ENCODE measurements at regions not wholly inside any gene's neighbourhood (a gene's known extent, or its start where the extent isn't known, plus 50 kb on each side); places are given as distances from the start of the nearest gene placed in this dataset.
"Not testable (repeated sequence)": the region's sequence is repeated elsewhere in the genome, so short reads cannot be mapped to it uniquely, and the experiment has no call there.

GRCh38 chr6:100296810-100297544 lies 167.7 kb downstream of the SIM1 start:
- ATAC-seq (no peak), DNase-seq (no peak)
- Histone ChIP-seq H3K9me3 (no peaks in the 10 kb centered on the region), H3K4me3 (no peak overlapping the region), H3K27ac (no peak overlapping the region), H3K4me1 (no peaks in the 10 kb centered on the region), H3K36me3 (no peaks in the 10 kb centered on the region), H3K27me3 (ENCODE audit: low read depth) (no peaks in the 10 kb centered on the region)
- intact Hi-C loops (cut with DNase I) = no loop called here
- no peak for TF ChIP-seq CTCF (IDR thresholded peaks at IDR 0.05)

- intact Hi-C loops (cut with DNase I); H3K36me3 ChIP-seq; DNase-seq; H3K27ac ChIP-seq; H3K4me3 ChIP-seq; H3K27me3 ChIP-seq (ENCODE audit: low read depth); H3K4me1 ChIP-seq; H3K9me3 ChIP-seq; ATAC-seq: not testable (repeated sequence)
Observed at GRCh38 chr6:100295172-100295571, 169.5 kb downstream of the SIM1 start.

- Histone ChIP-seq H3K27me3 (ENCODE audit: low read depth) (no peaks in the 10 kb centered on the region), H3K4me1 (no peaks in the 10 kb centered on the region), H3K27ac (no peak overlapping the region), H3K9me3 (no peaks in the 10 kb centered on the region), H3K4me3 (no peak overlapping the region), H3K36me3 (no peaks in the 10 kb centered on the region)
- no peak for ATAC-seq
- intact Hi-C loops (cut with DNase I) = no loop called here
- DNase-seq = no peak
- no peak for TF ChIP-seq CTCF (IDR thresholded peaks at IDR 0.05)
Observed at GRCh38 chr6:100289285-100289684, 175.4 kb downstream of the SIM1 start.

- intact Hi-C loops (cut with DNase I) = no loop called here
Observed at GRCh38 chr6:100288311-100288710, 176.4 kb downstream of the SIM1 start.

GRCh38 chr6:100283285-100283684 lies 181.4 kb downstream of the SIM1 start:
- H3K9me3 ChIP-seq = no peaks in the 10 kb centered on the region
- H3K27me3 ChIP-seq (ENCODE audit: low read depth) = no peaks in the 10 kb centered on the region
- H3K36me3 ChIP-seq = no peaks in the 10 kb centered on the region
- intact Hi-C loops (cut with DNase I) = no loop called here
- DNase-seq (no peak), ATAC-seq (peak in 1 of 2 donors; percentile 49)
- H3K27ac ChIP-seq = no peak overlapping the region
- TF ChIP-seq CTCF (IDR thresholded peaks at IDR 0.05) = no peak
- H3K4me3 ChIP-seq = no peak overlapping the region
- H3K4me1 ChIP-seq = no peaks in the 10 kb centered on the region

More at GRCh38 chr6:100288311-100288710, 176.4 kb downstream of the SIM1 start:
- no peak for TF ChIP-seq CTCF (IDR thresholded peaks at IDR 0.05)
- Histone ChIP-seq H3K4me1 (no peaks in the 10 kb centered on the region), H3K27ac (no peak overlapping the region), H3K36me3 (no peaks in the 10 kb centered on the region), H3K27me3 (ENCODE audit: low read depth) (no peaks in the 10 kb centered on the region), H3K9me3 (no peaks in the 10 kb centered on the region), H3K4me3 (no peak overlapping the region)
- no peak for DNase-seq
- ATAC-seq = no peak

- ATAC-seq (no peak), DNase-seq (no peak)
- H3K9me3 ChIP-seq = no peaks in the 10 kb centered on the region
- no peak for TF ChIP-seq CTCF (IDR thresholded peaks at IDR 0.05)
- H3K27ac ChIP-seq = no peak overlapping the region
- intact Hi-C loops (cut with DNase I) = no loop called here
- H3K4me3 ChIP-seq = no peak overlapping the region
- H3K36me3 ChIP-seq = no peaks in the 10 kb centered on the region
- H3K4me1 ChIP-seq = no peaks in the 10 kb centered on the region
- H3K27me3 ChIP-seq (ENCODE audit: low read depth) = no peaks in the 10 kb centered on the region
Observed at GRCh38 chr6:100281471-100281901, 183.2 kb downstream of the SIM1 start.
